ENCODE measurements at regions not wholly inside any gene's neighbourhood (a gene's known extent, or its start where the extent isn't known, plus 50 kb on each side); places are given as distances from the start of the nearest gene placed in this dataset.

DNA sequence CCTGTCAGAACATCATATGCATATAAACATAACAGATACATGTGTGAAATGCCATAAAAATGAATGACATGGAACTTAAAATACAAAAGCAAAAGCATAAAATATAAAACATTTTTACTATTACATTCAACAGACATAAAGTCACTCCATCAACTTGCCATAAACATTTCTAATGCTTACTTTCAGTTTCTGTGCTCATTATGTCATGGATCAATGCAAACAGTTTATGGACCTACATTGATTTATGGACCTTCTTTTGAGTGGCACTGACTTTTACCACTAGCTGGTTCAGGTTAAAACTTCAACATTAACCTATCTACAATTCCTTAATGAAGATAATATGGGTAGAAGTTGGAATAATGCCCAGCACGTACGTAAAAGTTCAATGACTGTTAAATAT lies 577.4 kb upstream of the LMCD1 start:
- Histone ChIP-seq H3K79me2 (replicated peaks; ENCODE audit: insufficient read depth, low read length) (no peaks in the 10 kb centered on the region), H3K4me2 (ENCODE audit: low read length) (no peak overlapping the region), H3K36me3 (ENCODE audit: insufficient read depth, low read length) (no peaks in the 10 kb centered on the region), H3F3A (ENCODE audit: insufficient read depth, low read length, poor library complexity, severe bottlenecking) (no peaks in the 10 kb centered on the region), H3K27me3 (ENCODE audit: insufficient read depth, low read depth, low read length) (no peaks in the 10 kb centered on the region), H3K9me2 (ENCODE audit: insufficient read depth, low read length) (no peaks in the 10 kb centered on the region), H3K9me3 (ENCODE audit: low read length) (no peaks in the 10 kb centered on the region), H3K4me3 (ENCODE audit: low read length) (no peak overlapping the region), H3K27ac (ENCODE audit: low read length) (no peak overlapping the region), H3K9ac (ENCODE audit: low read length) (no peak overlapping the region), H4K20me1 (ENCODE audit: insufficient read depth) (no peaks in the 10 kb centered on the region), H2AFZ (ENCODE audit: low read depth, low read length) (no peak overlapping the region)
- peak; percentile 45 for TF ChIP-seq EP300 (conservative IDR thresholded peaks at IDR 0.05; ENCODE audit: poor library complexity, severe bottlenecking)
- TF ChIP-seq POLR2AphosphoS5 (IDR thresholded peaks at IDR 0.05), result peak; percentile 23
- no peak for TF ChIP-seq RAD21 (conservative IDR thresholded peaks at IDR 0.05)

GRCh38 chr3:7927015-7927414 lies 574.6 kb upstream of the LMCD1 start:
- H3K9me2 ChIP-seq (ENCODE audit: insufficient read depth, low read length), result no peaks in the 10 kb centered on the region
- H3K27me3 ChIP-seq (ENCODE audit: insufficient read depth, low read depth, low read length), result no peaks in the 10 kb centered on the region
- no peaks in the 10 kb centered on the region for H3K36me3 ChIP-seq (ENCODE audit: insufficient read depth, low read length)
- H3K79me2 ChIP-seq (replicated peaks; ENCODE audit: insufficient read depth, low read length), result no peaks in the 10 kb centered on the region
- TF ChIP-seq MXI1 (conservative IDR thresholded peaks at IDR 0.05; ENCODE audit: poor library complexity, severe bottlenecking) (no peak), EP300 (conservative IDR thresholded peaks at IDR 0.05; ENCODE audit: poor library complexity, severe bottlenecking) (no peak), POLR2AphosphoS5 (IDR thresholded peaks at IDR 0.05) (no peak), TAF1 (IDR thresholded peaks at IDR 0.05; ENCODE audit: low read depth) (no peak), SMC3 (conservative IDR thresholded peaks at IDR 0.05; ENCODE audit: poor library complexity) (no peak), EZH2 (IDR thresholded peaks at IDR 0.05; ENCODE audit: borderline replicate concordance, insufficient read depth, low read length, poor library complexity, severe bottlenecking) (no peak), RAD21 (conservative IDR thresholded peaks at IDR 0.05) (no peak)
- TF ChIP-seq, protein P1, sequence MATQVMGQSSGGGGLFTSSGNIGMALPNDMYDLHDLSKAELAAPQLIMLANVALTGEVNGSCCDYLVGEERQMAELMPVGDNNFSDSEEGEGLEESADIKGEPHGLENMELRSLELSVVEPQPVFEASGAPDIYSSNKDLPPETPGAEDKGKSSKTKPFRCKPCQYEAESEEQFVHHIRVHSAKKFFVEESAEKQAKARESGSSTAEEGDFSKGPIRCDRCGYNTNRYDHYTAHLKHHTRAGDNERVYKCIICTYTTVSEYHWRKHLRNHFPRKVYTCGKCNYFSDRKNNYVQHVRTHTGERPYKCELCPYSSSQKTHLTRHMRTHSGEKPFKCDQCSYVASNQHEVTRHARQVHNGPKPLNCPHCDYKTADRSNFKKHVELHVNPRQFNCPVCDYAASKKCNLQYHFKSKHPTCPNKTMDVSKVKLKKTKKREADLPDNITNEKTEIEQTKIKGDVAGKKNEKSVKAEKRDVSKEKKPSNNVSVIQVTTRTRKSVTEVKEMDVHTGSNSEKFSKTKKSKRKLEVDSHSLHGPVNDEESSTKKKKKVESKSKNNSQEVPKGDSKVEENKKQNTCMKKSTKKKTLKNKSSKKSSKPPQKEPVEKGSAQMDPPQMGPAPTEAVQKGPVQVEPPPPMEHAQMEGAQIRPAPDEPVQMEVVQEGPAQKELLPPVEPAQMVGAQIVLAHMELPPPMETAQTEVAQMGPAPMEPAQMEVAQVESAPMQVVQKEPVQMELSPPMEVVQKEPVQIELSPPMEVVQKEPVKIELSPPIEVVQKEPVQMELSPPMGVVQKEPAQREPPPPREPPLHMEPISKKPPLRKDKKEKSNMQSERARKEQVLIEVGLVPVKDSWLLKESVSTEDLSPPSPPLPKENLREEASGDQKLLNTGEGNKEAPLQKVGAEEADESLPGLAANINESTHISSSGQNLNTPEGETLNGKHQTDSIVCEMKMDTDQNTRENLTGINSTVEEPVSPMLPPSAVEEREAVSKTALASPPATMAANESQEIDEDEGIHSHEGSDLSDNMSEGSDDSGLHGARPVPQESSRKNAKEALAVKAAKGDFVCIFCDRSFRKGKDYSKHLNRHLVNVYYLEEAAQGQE (IDR thresholded peaks at IDR 0.05; ENCODE audit: borderline replicate concordance), result no peak
- TF ChIP-seq, protein P2, sequence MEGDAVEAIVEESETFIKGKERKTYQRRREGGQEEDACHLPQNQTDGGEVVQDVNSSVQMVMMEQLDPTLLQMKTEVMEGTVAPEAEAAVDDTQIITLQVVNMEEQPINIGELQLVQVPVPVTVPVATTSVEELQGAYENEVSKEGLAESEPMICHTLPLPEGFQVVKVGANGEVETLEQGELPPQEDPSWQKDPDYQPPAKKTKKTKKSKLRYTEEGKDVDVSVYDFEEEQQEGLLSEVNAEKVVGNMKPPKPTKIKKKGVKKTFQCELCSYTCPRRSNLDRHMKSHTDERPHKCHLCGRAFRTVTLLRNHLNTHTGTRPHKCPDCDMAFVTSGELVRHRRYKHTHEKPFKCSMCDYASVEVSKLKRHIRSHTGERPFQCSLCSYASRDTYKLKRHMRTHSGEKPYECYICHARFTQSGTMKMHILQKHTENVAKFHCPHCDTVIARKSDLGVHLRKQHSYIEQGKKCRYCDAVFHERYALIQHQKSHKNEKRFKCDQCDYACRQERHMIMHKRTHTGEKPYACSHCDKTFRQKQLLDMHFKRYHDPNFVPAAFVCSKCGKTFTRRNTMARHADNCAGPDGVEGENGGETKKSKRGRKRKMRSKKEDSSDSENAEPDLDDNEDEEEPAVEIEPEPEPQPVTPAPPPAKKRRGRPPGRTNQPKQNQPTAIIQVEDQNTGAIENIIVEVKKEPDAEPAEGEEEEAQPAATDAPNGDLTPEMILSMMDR (IDR thresholded peaks at IDR 0.05; ENCODE audit: poor library complexity, severe bottlenecking), result no peak
- H4K20me1 ChIP-seq (ENCODE audit: insufficient read depth), result no peaks in the 10 kb centered on the region
- H3K9me3 ChIP-seq (ENCODE audit: low read length), result no peaks in the 10 kb centered on the region
- H3F3A ChIP-seq (ENCODE audit: insufficient read depth, low read length, poor library complexity, severe bottlenecking), result peaks cover 3% of the 10 kb centered on the region
- H3K9ac ChIP-seq (ENCODE audit: low read length), result no peak overlapping the region
- no peak overlapping the region for H3K27ac ChIP-seq (ENCODE audit: low read length)
- H2AFZ ChIP-seq (ENCODE audit: low read depth, low read length), result no peak overlapping the region
- no peak overlapping the region for H3K4me2 ChIP-seq (ENCODE audit: low read length)
- no peak overlapping the region for H3K4me3 ChIP-seq (ENCODE audit: low read length)

- no peak overlapping the region for H3K4me3 ChIP-seq (ENCODE audit: low read length)
- H2AFZ ChIP-seq (ENCODE audit: low read depth, low read length), result no peak overlapping the region
- H3K9ac ChIP-seq (ENCODE audit: low read length), result no peak overlapping the region
- no peaks in the 10 kb centered on the region for H3K27me3 ChIP-seq (ENCODE audit: insufficient read depth, low read depth, low read length)
- H3K4me2 ChIP-seq (ENCODE audit: low read length), result no peak overlapping the region
- no peak overlapping the region for H3K27ac ChIP-seq (ENCODE audit: low read length)
- H3K79me2 ChIP-seq (replicated peaks; ENCODE audit: insufficient read depth, low read length), result no peaks in the 10 kb centered on the region
- no peaks in the 10 kb centered on the region for H4K20me1 ChIP-seq (ENCODE audit: insufficient read depth)
- H3F3A ChIP-seq (ENCODE audit: insufficient read depth, low read length, poor library complexity, severe bottlenecking), result peaks cover 3% of the 10 kb centered on the region
- H3K36me3 ChIP-seq (ENCODE audit: insufficient read depth, low read length), result no peaks in the 10 kb centered on the region
- no peak for TF ChIP-seq MXI1 (conservative IDR thresholded peaks at IDR 0.05; ENCODE audit: poor library complexity, severe bottlenecking)
- TF ChIP-seq EZH2 (IDR thresholded peaks at IDR 0.05; ENCODE audit: borderline replicate concordance, insufficient read depth, low read length, poor library complexity, severe bottlenecking), result no peak
- no peak for TF ChIP-seq EP300 (conservative IDR thresholded peaks at IDR 0.05; ENCODE audit: poor library complexity, severe bottlenecking)
- no peak for TF ChIP-seq TAF1 (IDR thresholded peaks at IDR 0.05; ENCODE audit: low read depth)
- TF ChIP-seq POLR2AphosphoS5 (IDR thresholded peaks at IDR 0.05), result no peak
- TF ChIP-seq, protein P2 (IDR thresholded peaks at IDR 0.05; ENCODE audit: poor library complexity, severe bottlenecking), result no peak
- TF ChIP-seq, protein P1 (IDR thresholded peaks at IDR 0.05; ENCODE audit: borderline replicate concordance), result no peak
- no peak for TF ChIP-seq RAD21 (conservative IDR thresholded peaks at IDR 0.05)
- no peak for TF ChIP-seq SMC3 (conservative IDR thresholded peaks at IDR 0.05; ENCODE audit: poor library complexity)
- H3K9me3 ChIP-seq (ENCODE audit: low read length), result no peaks in the 10 kb centered on the region
- H3K9me2 ChIP-seq (ENCODE audit: insufficient read depth, low read length), result no peaks in the 10 kb centered on the region
These were observed 573.8 kb upstream of the LMCD1 start for GRCh38 chr3:7927864-7928263.
